ENCODE measurements at regions not wholly inside any gene's neighbourhood (a gene's known extent, or its start where the extent isn't known, plus 50 kb on each side); places are given as distances from the start of the nearest gene placed in this dataset.
"Not testable (repeated sequence)": the region's sequence is repeated elsewhere in the genome, so short reads cannot be mapped to it uniquely, and the experiment has no call there.

GRCh38 chr13:103607995-103608394 is 541.8 kb upstream of the SLC10A2 start:
- no peak overlapping the region for H3K27ac Mint-ChIP-seq
- no peak for DNase-seq (ENCODE audit: low spot score in 2 of 2, unreplicated experiment in 2 of 2)
- no peak for TF ChIP-seq CTCF (IDR thresholded peaks at IDR 0.05; ENCODE audit: unreplicated experiment)
- peaks cover 1% of the 10 kb centered on the region for H3K36me3 Mint-ChIP-seq
- H3K27me3 Mint-ChIP-seq (ENCODE audit: low read depth) = no peaks in the 10 kb centered on the region
- H3K4me3 Mint-ChIP-seq = no peak overlapping the region
- H3K9me3 Mint-ChIP-seq = peaks cover 12% of the 10 kb centered on the region
- no peaks in the 10 kb centered on the region for H3K4me1 Mint-ChIP-seq

GRCh38 chr13:103605546-103606326 is 539.5 kb upstream of the SLC10A2 start:
- Mint-ChIP-seq H3K4me3 (no peak overlapping the region), H3K4me1 (no peaks in the 10 kb centered on the region), H3K9me3 (peaks cover 19% of the 10 kb centered on the region), H3K36me3 (peaks cover 1% of the 10 kb centered on the region), H3K27me3 (ENCODE audit: low read depth) (no peaks in the 10 kb centered on the region), H3K27ac (no peak overlapping the region)
- DNase-seq (ENCODE audit: low spot score in 2 of 2, unreplicated experiment in 2 of 2) = no peak
- TF ChIP-seq CTCF (IDR thresholded peaks at IDR 0.05; ENCODE audit: unreplicated experiment) = no peak

DNA sequence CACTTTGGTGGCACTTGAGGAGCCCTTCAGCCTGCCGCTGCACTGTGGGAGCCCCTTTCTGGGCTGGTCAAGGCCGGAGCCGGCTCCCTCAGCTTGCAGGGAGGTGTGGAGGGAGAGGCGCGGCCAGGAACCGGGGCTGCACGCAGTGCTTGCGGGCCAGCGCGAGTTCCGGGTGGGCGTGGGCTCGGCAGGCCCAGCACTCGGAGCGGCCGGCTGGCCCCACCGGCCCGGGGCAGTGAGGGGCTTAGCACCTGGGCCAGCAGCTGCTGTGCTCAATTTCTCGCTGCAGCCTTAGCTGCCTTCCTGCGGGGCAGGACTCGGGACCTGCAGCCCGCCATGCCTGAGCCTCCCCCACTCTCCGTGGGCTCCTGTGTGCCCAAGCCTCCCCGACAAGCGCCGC is 533.7 kb upstream of the SLC10A2 start:
- H3K27me3 Mint-ChIP-seq (ENCODE audit: low read depth); H3K9me3 Mint-ChIP-seq; H3K4me3 Mint-ChIP-seq; H3K36me3 Mint-ChIP-seq; H3K4me1 Mint-ChIP-seq; DNase-seq (ENCODE audit: low spot score in 2 of 2, unreplicated experiment in 2 of 2); H3K27ac Mint-ChIP-seq: not testable (repeated sequence)

DNA sequence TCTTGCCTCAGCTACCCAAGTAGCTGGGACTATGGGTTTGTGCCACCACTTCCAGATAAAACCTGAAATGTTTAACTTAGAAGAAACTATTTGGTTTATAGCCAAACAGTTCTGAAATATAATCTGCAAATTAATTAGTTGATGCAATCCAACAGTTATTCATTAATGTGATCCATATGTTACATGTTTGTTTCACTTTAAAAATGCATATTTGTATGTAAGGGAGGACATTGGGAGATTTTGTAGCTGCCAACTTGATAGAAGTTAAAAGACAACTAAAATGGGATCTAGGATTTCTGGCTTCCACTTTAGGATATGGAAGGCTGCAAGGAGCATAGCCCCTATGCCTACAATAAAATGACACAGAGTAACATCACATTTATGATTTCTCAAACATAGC is 532.5 kb upstream of the SLC10A2 start:
- H3K36me3 Mint-ChIP-seq = no peaks in the 10 kb centered on the region
- H3K27ac Mint-ChIP-seq = no peak overlapping the region
- no peak overlapping the region for H3K4me3 Mint-ChIP-seq
- H3K4me1 Mint-ChIP-seq = no peaks in the 10 kb centered on the region
- H3K27me3 Mint-ChIP-seq (ENCODE audit: low read depth) = no peaks in the 10 kb centered on the region
- TF ChIP-seq CTCF (IDR thresholded peaks at IDR 0.05; ENCODE audit: unreplicated experiment) = no peak
- DNase-seq (ENCODE audit: low spot score in 2 of 2, unreplicated experiment in 2 of 2) = no peak
- H3K9me3 Mint-ChIP-seq = peaks cover 6% of the 10 kb centered on the region

DNA sequence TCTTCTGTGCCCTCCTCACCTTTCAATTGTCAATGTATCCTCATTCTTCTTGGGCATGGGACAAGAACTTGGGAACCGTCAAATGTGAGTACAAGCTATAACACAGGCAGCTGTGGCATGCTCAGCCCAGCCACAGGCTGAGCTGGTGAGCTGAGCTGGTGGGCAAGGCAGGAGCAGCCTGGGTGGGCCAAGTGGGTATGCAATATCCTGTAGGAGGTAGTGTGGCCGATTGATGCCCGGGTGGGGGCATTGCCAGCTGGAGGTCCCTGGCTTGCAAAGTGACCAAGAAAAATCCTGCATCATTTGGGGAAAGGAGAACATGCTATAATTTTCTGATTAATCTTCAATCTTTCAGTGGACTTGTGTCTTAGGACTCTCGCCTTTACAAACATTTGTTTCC is 507.2 kb upstream of the SLC10A2 start:
- no peak for DNase-seq (ENCODE audit: low spot score in 2 of 2, unreplicated experiment in 2 of 2)
- H3K4me3 Mint-ChIP-seq = no peak overlapping the region
- H3K27me3 Mint-ChIP-seq (ENCODE audit: low read depth) = no peaks in the 10 kb centered on the region
- H3K36me3 Mint-ChIP-seq = peaks cover 18% of the 10 kb centered on the region
- peaks cover 29% of the 10 kb centered on the region for H3K9me3 Mint-ChIP-seq
- H3K4me1 Mint-ChIP-seq = no peaks in the 10 kb centered on the region
- H3K27ac Mint-ChIP-seq = no peak overlapping the region
- no peak for TF ChIP-seq CTCF (IDR thresholded peaks at IDR 0.05; ENCODE audit: unreplicated experiment)

DNA sequence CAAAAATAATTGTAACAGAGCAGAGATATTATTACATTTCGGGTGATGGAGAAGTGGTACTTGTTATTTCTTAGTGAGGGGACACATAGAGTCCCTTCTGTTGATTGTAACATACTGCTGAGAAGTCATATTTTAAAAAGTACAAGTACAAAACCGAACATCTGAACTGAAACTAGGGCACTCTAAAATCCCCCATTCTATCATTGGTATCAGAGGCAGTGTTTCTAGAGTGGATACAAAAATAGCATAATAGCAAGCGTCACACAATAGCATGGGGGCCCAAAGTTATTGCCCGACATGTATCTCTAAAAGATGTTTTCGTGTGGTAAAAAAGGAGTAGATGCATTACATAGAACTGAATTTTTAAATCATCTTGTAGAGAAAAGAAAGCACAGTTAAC is 502.1 kb upstream of the SLC10A2 start:
- no peak overlapping the region for H3K4me3 Mint-ChIP-seq
- no peak for TF ChIP-seq CTCF (IDR thresholded peaks at IDR 0.05; ENCODE audit: unreplicated experiment)
- no peaks in the 10 kb centered on the region for H3K4me1 Mint-ChIP-seq
- H3K27ac Mint-ChIP-seq = no peak overlapping the region
- DNase-seq (ENCODE audit: low spot score in 2 of 2, unreplicated experiment in 2 of 2) = no peak
- H3K36me3 Mint-ChIP-seq = peaks cover 11% of the 10 kb centered on the region
- H3K27me3 Mint-ChIP-seq (ENCODE audit: low read depth) = no peaks in the 10 kb centered on the region
- H3K9me3 Mint-ChIP-seq = peaks cover 23% of the 10 kb centered on the region
